NCI-H510A treated with DMSO at 0.1 percent for 48 hours (cell line): ENCODE measurements at regions not wholly inside any gene's neighbourhood (a gene's known extent, or its start where the extent isn't known, plus 50 kb on each side); places are given as distances from the start of the nearest gene placed in this dataset.
"Not testable (repeated sequence)": the region's sequence is repeated elsewhere in the genome, so short reads cannot be mapped to it uniquely, and the experiment has no call there.

ENCODE experiments used
- DNase-seq: peaks from one replicate; lab custom pipeline; 2025; lab: John Stamatoyannopoulos, UW

DNA sequence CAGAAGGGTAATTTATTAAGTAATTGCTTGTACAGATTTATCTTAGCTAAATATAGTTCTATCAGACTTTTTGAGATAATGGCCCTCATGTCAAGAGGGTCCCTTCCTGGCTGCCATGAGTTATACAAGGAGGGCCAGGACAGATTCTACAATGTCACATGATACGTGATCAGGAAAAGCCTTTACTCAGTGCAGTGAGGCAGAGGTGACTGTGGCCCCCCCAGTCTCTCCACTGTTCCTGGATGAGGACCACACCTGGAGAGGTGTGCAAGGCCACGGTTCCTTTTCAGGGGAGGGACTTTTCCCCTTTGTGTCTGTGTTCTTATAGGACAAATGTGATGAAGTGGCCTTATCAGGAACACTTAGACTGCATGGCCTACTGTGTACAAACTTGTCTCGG is 54.3 kb upstream of the LRCH1 start:
- DNase-seq, result no peak

DNA sequence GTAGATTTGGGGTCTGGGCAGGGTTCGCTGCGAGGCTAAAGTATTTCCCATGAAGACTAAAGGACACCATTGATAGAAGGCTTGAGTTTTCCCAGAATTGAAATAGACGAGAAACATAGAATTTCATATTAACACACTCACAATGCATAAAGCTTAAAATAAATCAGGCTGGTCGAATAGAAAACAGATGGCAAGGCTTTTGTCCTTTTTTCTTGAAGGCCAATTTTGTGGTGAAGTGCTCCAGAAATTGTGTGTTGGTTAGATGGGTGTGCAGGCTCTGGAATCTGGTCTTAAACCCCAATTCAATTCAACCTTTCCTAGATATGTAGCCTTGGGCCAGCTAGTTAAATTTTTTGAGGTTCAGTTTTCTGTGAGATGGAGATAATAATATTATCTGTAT is 56.9 kb upstream of the LRCH1 start:
- DNase-seq, result no peak

- no peak for DNase-seq
These were observed 57.3 kb upstream of the LRCH1 start for GRCh38 chr13:46495651-46496050.

DNA sequence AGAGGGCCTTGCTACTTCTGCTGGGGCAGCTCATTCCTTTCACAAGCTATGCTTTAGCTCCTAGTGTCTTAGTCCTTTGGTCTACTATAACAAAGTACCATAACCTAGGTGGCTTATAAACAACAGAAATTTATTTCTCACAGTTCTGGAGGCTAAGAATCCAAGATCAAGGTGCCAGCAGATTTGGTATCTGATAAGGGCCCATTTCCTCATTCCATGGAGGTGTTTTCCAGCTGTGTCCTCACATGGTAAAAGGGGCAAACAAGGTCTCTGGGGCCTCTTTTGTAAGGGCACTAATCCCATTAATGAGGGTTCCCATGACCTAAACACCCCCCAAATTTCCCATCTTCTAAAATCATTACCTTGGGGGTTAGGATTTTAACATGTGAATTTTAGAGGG is 57.9 kb upstream of the LRCH1 start:
- no peak for DNase-seq

DNA sequence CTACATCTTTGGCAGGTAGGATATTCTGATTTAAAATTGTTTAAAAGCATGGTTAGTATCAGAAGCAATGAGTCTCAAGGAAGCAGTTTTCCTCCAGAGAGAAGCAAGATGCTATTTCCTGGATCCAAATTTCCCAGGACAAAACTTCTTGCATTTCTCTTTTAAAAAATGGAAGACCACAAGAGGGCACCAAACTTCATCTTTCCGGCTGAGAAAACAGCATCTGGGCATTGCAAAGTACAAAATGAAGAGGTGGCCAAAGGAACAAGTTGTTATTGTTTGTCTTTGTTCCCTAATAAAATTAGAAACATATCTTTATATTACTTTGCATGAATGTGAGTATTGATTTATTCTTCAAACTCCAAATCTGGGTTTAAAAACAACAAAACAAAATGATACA is 60.0 kb upstream of the LRCH1 start:
- DNase-seq, result peak; percentile 0

DNA sequence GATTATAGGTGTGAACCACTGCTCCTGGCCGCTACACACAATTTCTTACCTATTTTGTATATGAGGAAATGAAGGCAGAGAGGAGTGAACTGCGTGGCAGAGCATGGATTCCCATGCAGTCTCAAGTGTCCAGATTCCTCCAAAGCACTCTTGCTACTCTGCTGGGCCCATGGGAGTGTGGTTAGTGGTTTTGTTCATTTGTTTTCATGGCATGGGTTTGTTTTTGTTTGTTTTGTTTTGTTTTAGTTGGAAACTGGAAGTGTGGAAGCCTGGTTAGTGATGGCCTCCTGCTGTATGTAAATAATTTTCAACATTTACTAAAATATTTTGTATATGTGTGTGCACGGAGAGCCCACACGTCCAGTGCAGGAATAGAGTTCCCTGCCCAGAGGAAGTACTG is 61.3 kb upstream of the LRCH1 start:
- no peak for DNase-seq

- DNase-seq, result not testable (repeated sequence)
These were observed 62.3 kb upstream of the LRCH1 start for GRCh38 chr13:46490713-46491112.

GRCh38 chr13:46490129-46490528 is 62.8 kb upstream of the LRCH1 start:
- DNase-seq, result no peak

DNA sequence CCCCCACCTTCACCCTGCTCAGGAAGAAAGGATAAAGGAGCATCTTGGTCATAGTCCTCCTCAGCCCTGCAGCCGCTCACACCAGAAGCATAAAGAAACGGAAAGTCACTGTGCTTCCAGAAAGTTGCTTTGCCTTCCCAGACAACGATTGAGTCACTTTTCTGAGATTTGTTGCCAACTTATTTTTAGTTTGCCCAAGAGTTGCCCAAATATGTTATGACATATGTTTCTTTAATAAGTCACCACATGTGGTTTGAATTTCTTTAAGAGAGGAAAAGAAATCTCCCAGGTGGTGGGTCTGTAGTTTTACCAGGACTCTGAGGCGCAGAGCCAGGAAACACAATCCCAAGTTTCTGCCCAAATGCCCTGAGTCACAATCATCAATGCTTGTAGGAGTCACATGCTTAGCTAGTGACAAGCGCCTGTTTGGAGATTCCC is 63.4 kb upstream of the LRCH1 start:
- no peak for DNase-seq

DNA sequence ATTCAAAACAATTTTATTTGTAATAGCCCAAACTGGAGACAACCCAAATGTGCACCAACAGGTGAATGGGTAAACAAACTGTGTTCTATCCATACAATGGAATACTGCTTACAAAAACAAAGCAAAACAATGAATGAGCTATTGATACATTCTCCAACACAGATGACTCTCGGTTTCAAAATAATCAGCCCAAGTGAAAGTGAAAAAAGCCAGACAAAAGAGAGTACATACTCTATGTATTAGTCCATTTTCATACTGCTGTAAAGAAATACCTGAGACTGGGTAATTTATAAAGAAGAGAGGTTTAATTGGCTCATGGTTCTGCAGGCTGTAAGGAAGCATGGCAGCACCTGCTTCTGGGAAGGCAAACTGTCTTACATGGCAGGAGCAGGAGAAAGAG is 65.2 kb upstream of the LRCH1 start:
- DNase-seq, result no peak

DNA sequence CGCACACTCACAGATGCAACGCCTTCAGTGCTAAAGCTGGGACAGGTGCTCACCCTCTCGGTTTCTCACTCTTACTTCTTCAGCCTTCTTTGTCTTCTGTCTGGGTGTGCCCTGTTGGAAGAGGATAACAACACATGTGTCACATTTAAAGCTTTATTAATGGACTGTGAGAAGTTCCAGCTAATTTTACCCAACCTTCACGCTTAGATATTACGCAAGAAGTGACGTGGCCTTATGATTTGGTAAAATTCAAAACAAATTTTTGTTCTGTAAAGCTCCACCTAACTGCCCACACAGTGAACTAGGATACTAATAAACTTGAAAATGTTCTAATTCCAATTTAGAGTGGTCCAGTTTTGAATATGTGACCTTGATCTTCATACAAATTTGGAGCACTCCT is 66.7 kb upstream of the LRCH1 start:
- no peak for DNase-seq

GRCh38 chr13:46484561-46484960 is 68.4 kb upstream of the LRCH1 start:
- no peak for DNase-seq

DNA sequence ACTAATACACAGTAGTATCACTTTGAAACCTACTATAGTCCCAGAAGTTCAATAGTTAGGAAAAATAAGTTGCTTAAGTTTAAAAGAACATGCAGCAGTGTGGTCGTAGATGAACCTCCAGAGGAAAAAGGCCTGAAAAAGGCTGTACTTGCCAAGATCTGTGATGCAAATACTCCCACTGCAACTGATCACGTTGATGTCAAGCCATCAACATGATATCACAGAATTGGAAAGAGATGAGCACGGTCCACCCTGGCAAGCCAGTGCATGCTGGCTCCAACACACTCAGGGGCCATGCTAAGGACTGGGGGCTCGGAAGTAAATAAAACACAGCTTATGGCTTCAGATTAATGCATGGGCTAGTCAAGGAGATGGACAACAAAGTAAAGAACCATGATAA is 71.8 kb upstream of the LRCH1 start:
- DNase-seq, result no peak

- DNase-seq, result no peak
These were observed 72.8 kb upstream of the LRCH1 start for GRCh38 chr13:46480131-46480530.

- DNase-seq, result no peak
These were observed 73.3 kb upstream of the LRCH1 start for GRCh38 chr13:46479691-46480090.

GRCh38 chr13:46479283-46479682 is 73.7 kb upstream of the LRCH1 start:
- DNase-seq, result no peak

GRCh38 chr13:46478651-46479050 is 74.3 kb upstream of the LRCH1 start:
- DNase-seq, result no peak

DNA sequence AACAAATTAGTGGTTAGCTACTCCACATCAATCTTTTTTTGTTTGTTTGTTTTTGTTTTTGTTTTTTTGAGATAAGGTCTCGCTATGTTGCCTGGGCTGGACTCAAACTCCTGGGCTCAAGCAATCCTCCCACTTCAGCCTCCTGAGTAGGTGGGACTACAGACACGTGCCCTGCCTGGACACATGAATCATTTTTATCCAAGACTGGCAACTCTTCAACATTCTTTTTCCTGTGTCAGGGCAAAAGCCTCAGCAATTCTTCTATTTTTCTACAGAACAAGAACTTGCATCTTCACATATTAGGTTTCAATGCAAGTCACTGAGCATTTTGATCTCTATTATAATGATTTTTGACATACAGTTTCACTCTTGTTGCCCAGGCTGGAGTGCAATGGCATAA is 76.8 kb upstream of the LRCH1 start:
- no peak for DNase-seq

- no peak for DNase-seq
These were observed 77.4 kb upstream of the LRCH1 start for GRCh38 chr13:46475541-46475991.

DNA sequence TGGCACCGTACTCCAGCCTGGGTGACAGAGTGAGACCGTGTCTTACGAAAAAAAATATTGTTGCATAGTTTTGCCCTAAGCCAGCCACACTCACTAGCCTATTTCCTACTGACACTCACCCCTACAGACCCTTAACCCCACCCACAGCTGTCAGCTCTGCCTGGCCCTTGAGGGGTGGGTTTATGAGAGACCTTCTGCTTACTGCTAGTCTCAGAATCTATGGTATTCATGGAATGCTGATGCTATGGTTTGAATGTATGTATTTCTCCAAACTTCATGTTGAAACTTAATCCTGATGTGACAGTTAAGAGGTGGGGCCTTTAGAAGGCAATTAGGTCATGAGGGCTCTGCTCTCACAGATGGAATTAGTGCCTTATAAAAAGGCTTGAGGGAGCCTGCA is 79.2 kb upstream of the LRCH1 start:
- no peak for DNase-seq

- no peak for DNase-seq
These were observed 80.6 kb upstream of the LRCH1 start for GRCh38 chr13:46472384-46472783.

- not testable (repeated sequence) for DNase-seq
These were observed 82.6 kb upstream of the RUBCNL start for GRCh38 chr13:46469699-46470098.

DNA sequence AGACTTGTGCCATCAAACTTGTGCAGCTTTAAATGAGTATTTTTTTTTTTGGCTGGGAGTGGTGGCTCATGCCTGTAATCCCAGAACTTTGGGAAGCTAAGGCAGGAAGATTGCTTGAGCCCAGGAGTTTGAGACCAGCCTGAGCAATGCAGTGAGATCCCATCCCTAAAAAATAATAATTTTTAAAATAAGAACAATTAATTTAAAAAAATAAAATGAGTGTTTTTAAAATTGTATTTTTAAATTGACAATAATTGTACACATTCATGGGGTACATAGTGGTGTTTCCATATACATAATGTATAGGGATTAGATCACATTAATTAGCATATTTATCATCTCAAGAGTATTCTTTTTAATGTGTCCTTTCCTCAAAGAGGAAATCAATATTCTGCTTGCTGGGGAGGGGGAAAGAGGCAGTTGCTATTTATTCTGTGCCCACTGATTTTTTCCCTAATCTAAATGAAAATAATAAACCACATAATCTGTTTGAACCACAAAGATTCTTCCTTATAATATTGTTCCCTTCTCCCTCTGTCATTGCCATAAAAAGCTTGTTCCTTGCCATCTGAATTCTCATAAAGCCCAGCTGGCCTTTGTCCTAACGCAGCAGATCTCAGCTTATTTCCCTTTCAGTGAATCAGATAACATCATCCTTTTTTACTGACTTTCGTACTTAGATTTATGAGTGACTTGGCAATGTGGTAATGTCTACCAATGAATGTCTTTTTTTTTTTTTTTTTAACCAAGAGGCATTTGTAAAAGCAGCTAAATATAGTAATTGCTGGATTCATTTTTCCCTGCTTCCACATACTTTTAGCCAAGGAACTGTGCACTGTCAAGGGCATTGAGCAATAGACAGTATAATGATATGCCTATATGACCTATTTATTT is 81.8 kb upstream of the RUBCNL start:
- DNase-seq, result no peak

DNA sequence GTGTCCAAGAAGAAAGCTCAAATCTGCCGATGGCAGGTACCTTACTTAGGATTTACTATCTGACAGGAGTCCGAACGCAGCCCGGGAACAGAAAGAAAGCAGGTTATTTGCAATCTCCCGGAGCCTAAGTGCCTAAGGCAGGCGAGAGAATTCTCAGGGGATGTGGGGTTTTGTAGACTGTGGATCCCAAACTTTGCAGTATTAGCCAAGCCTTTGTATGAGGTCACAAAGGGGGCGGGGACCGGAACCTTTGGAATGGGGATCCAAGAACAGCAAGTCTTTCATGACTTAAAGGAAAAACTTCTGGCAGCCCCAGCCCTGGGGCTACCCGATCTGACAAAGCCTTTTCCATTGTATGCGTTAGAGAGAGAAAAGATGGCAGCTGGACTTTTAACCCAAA is 80.6 kb upstream of the RUBCNL start:
- DNase-seq, result not testable (repeated sequence)
